Stimulated activated CD4-positive, alpha-beta T cell treated with anti-CD3 and anti-CD28 coated beads, Interleukin-2, amount 100 ng/mL, for 48 hours (primary cell): ENCODE measurements at regions not wholly inside any gene's neighbourhood (a gene's known extent, or its start where the extent isn't known, plus 50 kb on each side); places are given as distances from the start of the nearest gene placed in this dataset.

Experiments used
- DNase-seq, 2 donors: peaks; one replicate each; pipeline ENCODE4 v3.0.0-alpha.2; 2020

GRCh38 chr10:3852147-3852904 lies 67.3 kb upstream of the KLF6 start:
- DNase-seq, result peak; percentile 47 to 56

GRCh38 chr10:3850999-3851937 lies 66.3 kb upstream of the KLF6 start:
- no peak for DNase-seq

- peak in 1 of 2 donors; percentile 43 for DNase-seq
These were observed 64.0 kb upstream of the KLF6 start for GRCh38 chr10:3848775-3849635.

GRCh38 chr10:3848005-3848774 lies 63.2 kb upstream of the KLF6 start:
- DNase-seq, result no peak

DNA sequence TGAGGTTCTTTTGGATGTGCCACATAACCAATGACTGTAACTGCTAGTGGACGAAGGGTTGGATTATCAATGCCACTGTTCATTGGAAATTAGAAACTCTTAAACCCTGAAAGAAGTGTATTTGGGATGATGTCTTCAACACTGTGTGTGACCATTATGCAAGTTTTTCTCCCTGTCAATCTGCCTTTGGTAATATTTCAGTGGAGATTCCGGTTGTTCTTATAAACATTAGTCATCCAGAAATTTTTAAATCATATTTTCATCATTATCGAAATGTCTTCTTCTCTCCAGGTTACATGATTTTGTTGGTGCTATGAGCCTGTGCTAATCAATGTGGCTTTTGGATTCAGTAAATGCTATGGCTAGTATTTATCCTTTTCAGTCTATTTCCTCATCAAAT lies 61.7 kb upstream of the KLF6 start:
- no peak for DNase-seq

DNA sequence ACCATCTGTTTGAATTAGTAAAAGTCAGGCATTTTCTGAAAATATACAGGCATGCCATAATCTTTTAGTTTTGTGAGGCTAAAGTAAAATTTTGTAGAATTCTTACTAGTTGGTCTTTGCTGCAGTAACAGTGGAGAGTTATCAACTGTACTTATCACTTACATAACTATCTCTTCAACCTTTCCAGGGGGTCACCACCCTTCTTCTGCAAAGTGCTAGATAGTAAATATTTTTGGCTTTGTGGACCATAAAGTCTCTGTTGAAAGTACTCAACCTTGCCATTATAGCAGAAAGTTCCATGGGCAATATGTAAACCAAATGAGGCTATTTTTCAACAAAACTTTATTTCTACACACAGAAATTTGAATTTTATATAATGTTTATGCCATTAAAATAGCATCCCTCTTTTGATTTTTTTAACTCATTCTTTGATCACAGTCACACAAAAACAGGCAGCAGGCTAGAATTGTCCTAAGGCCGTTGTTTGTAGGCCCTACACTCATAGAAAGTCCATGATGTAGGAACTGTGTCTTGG lies 59.5 kb upstream of the KLF6 start:
- no peak for DNase-seq

GRCh38 chr10:3838460-3839437 lies 53.7 kb upstream of the KLF6 start:
- no peak for DNase-seq

DNA sequence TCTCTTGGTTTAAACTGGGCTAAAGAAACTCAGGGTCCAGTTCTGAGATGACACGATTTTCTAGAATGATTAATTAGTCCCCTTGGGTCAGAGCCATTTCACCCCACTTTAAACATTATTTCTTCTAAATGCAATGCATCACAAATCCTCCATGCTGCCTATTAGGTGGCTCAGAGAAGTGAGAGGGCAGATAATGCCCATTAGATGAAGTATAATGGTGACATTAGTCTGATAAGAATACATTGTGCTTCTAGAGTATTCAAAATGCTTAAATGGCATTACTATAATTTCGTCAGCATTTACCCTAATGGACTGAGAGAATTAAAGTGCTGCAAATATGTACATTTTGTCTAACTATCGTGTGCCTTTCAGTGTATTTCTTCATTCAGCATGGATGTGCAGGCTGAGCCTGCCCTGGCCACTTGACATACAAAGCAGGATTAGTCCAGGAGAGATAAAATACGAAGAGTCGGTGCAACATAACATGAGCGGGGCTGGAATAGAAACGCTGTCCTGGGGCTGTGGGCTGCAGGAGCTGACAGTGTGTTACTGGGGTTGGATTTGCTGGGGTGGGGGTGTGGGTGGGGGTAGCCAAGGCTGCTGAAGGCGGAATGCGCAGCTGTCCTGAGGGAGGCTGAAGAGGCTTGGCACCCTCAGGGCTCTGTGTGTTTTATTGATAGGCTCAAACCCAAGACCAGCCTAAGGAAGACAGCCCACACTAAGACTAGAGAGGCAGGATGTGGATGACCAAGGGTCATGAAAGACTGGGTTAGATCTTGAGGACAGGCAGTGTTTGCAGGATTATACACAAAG lies 52.8 kb upstream of the KLF6 start:
- DNase-seq, result no peak

- no peak for DNase-seq
These were observed 51.3 kb upstream of the KLF6 start for GRCh38 chr10:3836222-3836820.

GRCh38 chr10:3835770-3836169 lies 50.8 kb upstream of the KLF6 start:
- no peak for DNase-seq

- no peak for DNase-seq
These were observed 49.9 kb upstream of the KLF6 start for GRCh38 chr10:3834947-3835346.
